H1 (cell line): ENCODE measurements at regions not wholly inside any gene's neighbourhood (a gene's known extent, or its start where the extent isn't known, plus 50 kb on each side); places are given as distances from the start of the nearest gene placed in this dataset.

Experiments
- CBX8 ChIP-seq: fragments of 300-800, 300-1000 bp; sonication (generic); IDR thresholded peaks from 2 replicates; pipeline ENCODE4 v1.7.1; 2016; ENCODE audit warnings: low read depth, low read length, borderline replicate concordance
- GTF2F1 ChIP-seq: IDR thresholded peaks from 2 replicates; pipeline ENCODE4 v1.6.1; 2012; ENCODE audit warnings: low read depth, low read length, improper control_type of control experiment, borderline replicate concordance
- POLR2A ChIP-seq, 2 experiments: IDR thresholded peaks; 1 replicate in 1 of 2; 2 replicates in 1 of 2; pipeline ENCODE4 v1.6.1; 2011; ENCODE audit warnings: low read depth in 2 of 2, low read length in 2 of 2, mild to moderate bottlenecking in 2 of 2; ENCODE audit errors: control extremely low read depth in 1 of 2
- TCF12 ChIP-seq: IDR thresholded peaks from 2 replicates; pipeline ENCODE4 v1.6.1; 2011; ENCODE audit warnings: low read depth, mild to moderate bottlenecking, low read length
- TF ChIP-seq, protein P1 (sequence below), 3 experiments: IDR thresholded peaks; 1 replicate in 2 of 3; 2 replicates in 1 of 3; pipeline versions ENCODE4 v1.5.1 to v1.6.1; 2011; ENCODE audit warnings: low read length in 3 of 3, mild to moderate bottlenecking in 3 of 3, inconsistent platforms in 2 of 3, low read depth in 1 of 3, moderate library complexity in 1 of 3; ENCODE audit not compliant: insufficient read depth in 1 of 3; ENCODE audit errors: control extremely low read depth in 1 of 3

DNA sequence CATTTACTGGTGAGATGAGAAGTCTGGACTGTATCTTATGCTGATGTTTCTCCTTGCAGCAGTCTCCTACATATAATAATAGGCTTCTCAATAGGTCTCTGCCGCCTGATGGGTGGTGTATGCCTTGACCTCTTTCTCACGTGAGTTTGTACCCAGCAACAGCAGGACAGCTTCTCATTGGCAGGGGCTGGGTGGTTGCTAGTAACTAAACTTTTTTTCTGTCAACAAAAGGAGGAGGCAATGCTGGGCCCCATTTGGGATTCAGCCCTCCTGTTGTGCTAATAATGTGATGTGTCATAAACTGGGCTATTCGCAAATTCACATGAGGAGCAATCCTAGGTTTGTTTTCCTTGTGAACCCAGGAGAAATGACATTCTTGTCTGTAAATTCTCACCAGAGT lies 533.6 kb downstream of the GATA3 start:
- no peak for TF ChIP-seq TCF12
- TF ChIP-seq CBX8: no peak
- no peak for TF ChIP-seq GTF2F1
- TF ChIP-seq, protein P1, sequence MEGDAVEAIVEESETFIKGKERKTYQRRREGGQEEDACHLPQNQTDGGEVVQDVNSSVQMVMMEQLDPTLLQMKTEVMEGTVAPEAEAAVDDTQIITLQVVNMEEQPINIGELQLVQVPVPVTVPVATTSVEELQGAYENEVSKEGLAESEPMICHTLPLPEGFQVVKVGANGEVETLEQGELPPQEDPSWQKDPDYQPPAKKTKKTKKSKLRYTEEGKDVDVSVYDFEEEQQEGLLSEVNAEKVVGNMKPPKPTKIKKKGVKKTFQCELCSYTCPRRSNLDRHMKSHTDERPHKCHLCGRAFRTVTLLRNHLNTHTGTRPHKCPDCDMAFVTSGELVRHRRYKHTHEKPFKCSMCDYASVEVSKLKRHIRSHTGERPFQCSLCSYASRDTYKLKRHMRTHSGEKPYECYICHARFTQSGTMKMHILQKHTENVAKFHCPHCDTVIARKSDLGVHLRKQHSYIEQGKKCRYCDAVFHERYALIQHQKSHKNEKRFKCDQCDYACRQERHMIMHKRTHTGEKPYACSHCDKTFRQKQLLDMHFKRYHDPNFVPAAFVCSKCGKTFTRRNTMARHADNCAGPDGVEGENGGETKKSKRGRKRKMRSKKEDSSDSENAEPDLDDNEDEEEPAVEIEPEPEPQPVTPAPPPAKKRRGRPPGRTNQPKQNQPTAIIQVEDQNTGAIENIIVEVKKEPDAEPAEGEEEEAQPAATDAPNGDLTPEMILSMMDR (IDR thresholded peaks at IDR 0.05; ENCODE audit: control extremely low read depth in 1 of 3, insufficient read depth in 1 of 3, low read depth in 1 of 3, low read length in 3 of 3): no peak
- no peak for TF ChIP-seq POLR2A (IDR thresholded peaks at IDR 0.05; ENCODE audit: control extremely low read depth in 1 of 2, low read depth in 2 of 2, low read length in 2 of 2)
